HG02763 (cell line): ENCODE measurements at regions not wholly inside any gene's neighbourhood (a gene's known extent, or its start where the extent isn't known, plus 50 kb on each side); places are given as distances from the start of the nearest gene placed in this dataset.

Experiments used
- ATAC-seq: cut with Tn5 transposase; IDR thresholded peaks from one replicate; pipeline ENCODE4 v1.9.1; 2021; ENCODE audit warnings: mild to moderate bottlenecking, moderate library complexity; ENCODE audit not compliant: unreplicated experiment

DNA sequence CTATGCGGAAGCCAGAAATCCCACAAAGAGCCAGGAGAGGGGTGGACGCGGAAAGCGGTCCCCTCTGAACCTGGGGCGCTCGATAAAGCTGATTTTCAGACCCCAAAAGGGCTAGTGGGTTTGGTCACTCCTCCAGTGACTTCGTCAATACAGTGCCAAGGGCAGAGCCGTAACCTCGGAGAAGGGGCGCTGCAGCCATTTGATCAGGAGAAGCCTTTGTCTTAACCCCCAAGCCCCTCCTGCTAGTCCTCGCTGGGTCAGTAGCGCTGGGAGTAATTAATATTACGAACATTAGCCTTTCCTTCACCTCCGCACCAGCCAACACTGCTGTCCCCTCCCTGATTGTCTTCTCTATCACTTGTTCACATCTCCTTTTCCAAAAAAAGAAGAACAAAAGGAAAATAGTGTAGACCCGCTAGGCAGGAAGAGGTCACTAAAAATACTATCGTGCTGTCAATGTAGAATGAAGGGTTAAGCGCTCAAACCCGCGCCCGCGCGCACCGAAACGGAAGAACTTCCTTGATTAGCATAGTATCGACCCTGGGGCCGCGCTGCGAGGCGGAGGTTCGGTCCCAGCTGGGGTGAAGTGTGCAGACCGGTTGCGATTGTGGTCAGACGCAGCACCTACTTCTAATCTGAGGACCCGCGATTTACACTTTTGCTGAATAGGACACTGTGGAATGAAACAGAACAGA lies 63.2 kb upstream of the MAPRE2 start:
- ATAC-seq, result peak; percentile 37

DNA sequence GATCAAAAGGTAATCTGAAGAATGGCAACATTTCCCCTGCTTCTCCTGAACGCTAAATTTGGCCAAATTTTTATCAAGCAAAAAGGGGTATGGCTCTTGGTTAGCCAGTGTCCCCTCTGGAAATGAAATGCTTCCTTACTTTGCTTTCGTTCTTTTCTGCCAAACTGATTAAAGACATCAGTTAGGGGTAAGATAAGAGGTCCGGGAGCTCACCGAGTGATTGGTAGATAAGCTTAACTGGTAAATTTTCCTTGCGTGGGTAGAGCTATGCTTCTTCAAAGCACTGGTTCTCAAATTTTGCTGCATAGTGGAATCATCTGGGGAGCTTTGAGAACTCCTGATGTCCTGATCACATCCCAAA lies 62.7 kb upstream of the MAPRE2 start:
- ATAC-seq, result no peak

DNA sequence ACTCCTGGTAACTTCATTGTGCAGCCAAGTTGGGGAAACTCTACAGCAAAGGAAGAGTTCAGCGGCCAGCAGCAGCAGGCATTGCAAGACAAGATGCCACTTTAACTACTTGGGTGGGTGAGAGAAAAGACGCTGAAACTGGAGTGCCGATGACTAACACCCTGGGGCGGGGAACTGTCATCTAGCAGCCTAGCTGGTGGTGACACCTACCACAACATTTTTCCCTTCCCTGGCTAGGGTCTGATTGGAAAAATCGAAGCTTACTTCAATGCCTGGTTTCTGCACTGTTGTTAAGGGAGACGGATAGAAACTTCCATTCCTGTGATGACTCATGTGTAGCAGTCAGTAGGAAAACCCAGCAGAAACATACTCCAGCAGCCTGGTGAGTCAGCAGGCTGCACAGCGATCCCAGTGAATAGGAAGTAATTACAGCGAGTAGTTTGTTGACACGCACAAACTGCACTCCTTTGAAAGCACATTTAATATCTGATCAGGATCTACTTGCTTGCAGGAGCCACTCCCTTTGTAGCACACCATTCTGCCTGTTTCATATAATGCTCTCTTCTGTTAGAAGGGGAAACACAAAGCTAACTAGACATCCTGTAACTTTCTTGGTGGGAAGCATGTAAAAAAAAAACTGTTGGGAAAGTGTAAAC lies 62.1 kb upstream of the MAPRE2 start:
- ATAC-seq, result peak; percentile 32

DNA sequence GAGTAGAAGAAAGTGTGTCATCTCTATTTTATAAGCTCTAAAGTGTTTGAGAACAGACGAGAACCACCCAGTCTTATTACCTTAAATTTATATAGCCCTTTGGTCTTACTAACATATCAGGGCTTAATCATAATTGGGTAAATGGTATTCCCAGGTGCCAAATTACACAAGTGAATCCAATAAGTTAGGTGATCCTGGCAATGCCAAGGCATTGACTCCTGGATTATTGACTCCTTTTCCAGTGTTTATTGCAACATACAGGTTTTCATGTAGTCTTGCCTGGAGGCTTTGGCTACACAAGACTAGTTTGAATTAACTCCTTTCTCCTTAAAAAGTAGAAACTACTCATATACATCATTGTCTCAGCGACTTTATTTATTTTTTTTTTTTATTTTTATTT lies 59.7 kb upstream of the MAPRE2 start:
- ATAC-seq, result no peak

DNA sequence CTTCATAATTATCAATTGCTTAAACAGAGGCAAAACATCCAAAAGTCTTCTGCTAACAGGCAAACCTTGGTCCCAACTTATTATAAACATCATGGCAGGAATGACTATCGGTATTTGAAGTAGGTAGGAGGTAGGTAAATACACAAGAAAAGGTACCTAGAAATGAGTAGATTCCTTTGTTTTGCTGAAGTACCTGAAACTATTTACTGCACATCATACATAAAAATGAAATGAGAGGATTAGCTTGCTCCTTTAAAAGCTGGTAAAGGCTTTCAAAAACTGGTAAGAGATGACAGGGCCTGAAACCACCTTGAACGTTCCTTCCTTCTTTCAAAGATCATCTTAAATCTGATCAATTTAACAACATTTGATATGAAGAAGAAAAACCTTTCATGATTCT lies 55.2 kb upstream of the MAPRE2 start:
- no peak for ATAC-seq

DNA sequence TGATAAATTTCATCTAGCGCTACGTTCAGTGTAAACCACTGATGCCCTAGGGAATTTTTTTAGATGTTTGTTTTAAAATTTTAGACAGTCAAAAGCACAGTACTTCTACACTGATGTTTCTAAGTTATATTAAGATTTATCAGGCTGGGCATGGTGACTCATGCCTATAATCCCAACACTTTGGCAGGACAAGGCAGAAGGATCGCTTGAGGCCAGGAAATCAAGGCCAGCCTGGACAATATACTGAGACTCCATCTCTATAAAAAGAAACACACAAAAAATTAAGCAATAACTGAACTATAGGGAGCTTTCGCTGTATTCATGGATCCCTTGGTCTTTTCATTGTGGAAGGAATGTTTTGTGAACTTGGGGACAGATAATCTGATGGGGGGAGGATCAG lies 50.6 kb upstream of the MAPRE2 start:
- no peak for ATAC-seq

DNA sequence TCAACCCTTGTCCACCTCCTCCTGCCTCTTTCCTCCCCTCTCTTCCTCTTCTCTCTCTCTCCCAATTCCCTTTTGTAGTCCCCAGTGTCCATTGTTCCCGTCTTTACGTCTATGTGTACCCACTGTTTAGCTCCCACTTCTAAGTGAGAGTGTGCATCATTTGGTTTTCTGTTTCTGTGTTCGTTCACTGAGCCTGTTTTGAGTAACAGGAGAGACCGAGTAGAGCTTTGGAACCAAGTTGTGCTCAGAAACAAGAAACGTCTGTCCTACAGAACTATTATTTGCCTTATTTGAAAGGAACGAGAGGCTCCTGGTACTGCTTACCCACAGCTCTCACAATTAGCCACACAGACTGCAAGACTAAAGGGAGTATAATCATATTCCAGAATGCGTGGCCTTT lies 50.1 kb upstream of the MAPRE2 start:
- no peak for ATAC-seq
